ENCODE measurements at regions not wholly inside any gene's neighbourhood (a gene's known extent, or its start where the extent isn't known, plus 50 kb on each side); places are given as distances from the start of the nearest gene placed in this dataset.
"Not testable (repeated sequence)": the region's sequence is repeated elsewhere in the genome, so short reads cannot be mapped to it uniquely, and the experiment has no call there.

GRCh38 chr3:154842536-154842935 is 237.6 kb upstream of the MME start:
- Mint-ChIP-seq H3K9me3 (no peaks in the 10 kb centered on the region), H3K4me1 (no peaks in the 10 kb centered on the region), H3K27me3 (no peaks in the 10 kb centered on the region), H3K36me3 (no peaks in the 10 kb centered on the region), H3K4me3 (no peak overlapping the region), H3K27ac (no peak overlapping the region)

GRCh38 chr3:154835639-154836038 is 244.5 kb upstream of the MME start:
- H3K4me3 Mint-ChIP-seq = no peak overlapping the region
- H3K4me1 Mint-ChIP-seq = no peaks in the 10 kb centered on the region
- H3K9me3 Mint-ChIP-seq = no peaks in the 10 kb centered on the region
- H3K27me3 Mint-ChIP-seq = no peaks in the 10 kb centered on the region
- no peak overlapping the region for H3K27ac Mint-ChIP-seq
- no peaks in the 10 kb centered on the region for H3K36me3 Mint-ChIP-seq

GRCh38 chr3:154834831-154835230 is 245.3 kb upstream of the MME start:
- not testable (repeated sequence) for H3K27me3 Mint-ChIP-seq, H3K36me3 Mint-ChIP-seq, H3K9me3 Mint-ChIP-seq, H3K4me1 Mint-ChIP-seq, H3K4me3 Mint-ChIP-seq, H3K27ac Mint-ChIP-seq

- Mint-ChIP-seq H3K27ac (no peak overlapping the region), H3K4me3 (no peak overlapping the region), H3K9me3 (peaks cover 10% of the 10 kb centered on the region), H3K27me3 (no peaks in the 10 kb centered on the region), H3K36me3 (no peaks in the 10 kb centered on the region), H3K4me1 (no peaks in the 10 kb centered on the region)
Measured at GRCh38 chr3:154829929-154830328, 250.2 kb upstream of the MME start.

GRCh38 chr3:154819491-154819890 is 260.6 kb upstream of the MME start:
- Mint-ChIP-seq H3K9me3 (peaks cover 4% of the 10 kb centered on the region), H3K4me3 (no peak overlapping the region), H3K27ac (no peak overlapping the region), H3K4me1 (no peaks in the 10 kb centered on the region), H3K27me3 (no peaks in the 10 kb centered on the region), H3K36me3 (no peaks in the 10 kb centered on the region)

- Mint-ChIP-seq H3K4me3 (no peak overlapping the region), H3K36me3 (no peaks in the 10 kb centered on the region), H3K9me3 (no peaks in the 10 kb centered on the region), H3K27me3 (no peaks in the 10 kb centered on the region), H3K4me1 (no peaks in the 10 kb centered on the region), H3K27ac (no peak overlapping the region)
Measured at GRCh38 chr3:154818676-154819255, 261.4 kb upstream of the MME start.

GRCh38 chr3:154810017-154810416 is 270.1 kb upstream of the MME start:
- not testable (repeated sequence) for H3K36me3 Mint-ChIP-seq, H3K4me1 Mint-ChIP-seq, H3K27me3 Mint-ChIP-seq, H3K4me3 Mint-ChIP-seq, H3K27ac Mint-ChIP-seq
- peaks cover 22% of the 10 kb centered on the region for H3K9me3 Mint-ChIP-seq

- no peak overlapping the region for H3K4me3 Mint-ChIP-seq
- H3K27me3 Mint-ChIP-seq = no peaks in the 10 kb centered on the region
- no peaks in the 10 kb centered on the region for H3K36me3 Mint-ChIP-seq
- no peak overlapping the region for H3K27ac Mint-ChIP-seq
- H3K4me1 Mint-ChIP-seq = no peaks in the 10 kb centered on the region
- H3K9me3 Mint-ChIP-seq = peaks cover 15% of the 10 kb centered on the region
Measured at GRCh38 chr3:154801729-154802128, 278.4 kb upstream of the MME start.

GRCh38 chr3:154799800-154800199 is 280.3 kb upstream of the MME start:
- Mint-ChIP-seq H3K4me3 (no peak overlapping the region), H3K27me3 (no peaks in the 10 kb centered on the region), H3K4me1 (no peaks in the 10 kb centered on the region), H3K27ac (no peak overlapping the region), H3K36me3 (no peaks in the 10 kb centered on the region), H3K9me3 (no peaks in the 10 kb centered on the region)

- no peaks in the 10 kb centered on the region for H3K36me3 Mint-ChIP-seq
- H3K4me1 Mint-ChIP-seq = no peaks in the 10 kb centered on the region
- no peaks in the 10 kb centered on the region for H3K9me3 Mint-ChIP-seq
- H3K27me3 Mint-ChIP-seq = no peaks in the 10 kb centered on the region
- no peak overlapping the region for H3K27ac Mint-ChIP-seq
- no peak overlapping the region for H3K4me3 Mint-ChIP-seq
Measured at GRCh38 chr3:154795582-154795981, 284.5 kb upstream of the MME start.

GRCh38 chr3:154794814-154795445 is 285.2 kb upstream of the MME start:
- no peak overlapping the region for H3K4me3 Mint-ChIP-seq
- no peaks in the 10 kb centered on the region for H3K27me3 Mint-ChIP-seq
- H3K27ac Mint-ChIP-seq = no peak overlapping the region
- no peaks in the 10 kb centered on the region for H3K4me1 Mint-ChIP-seq
- no peaks in the 10 kb centered on the region for H3K9me3 Mint-ChIP-seq
- no peaks in the 10 kb centered on the region for H3K36me3 Mint-ChIP-seq

GRCh38 chr3:154794391-154794790 is 285.7 kb upstream of the MME start:
- no peaks in the 10 kb centered on the region for H3K36me3 Mint-ChIP-seq
- H3K4me1 Mint-ChIP-seq = no peaks in the 10 kb centered on the region
- peaks cover under 1% of the 10 kb centered on the region for H3K9me3 Mint-ChIP-seq
- no peak overlapping the region for H3K27ac Mint-ChIP-seq
- no peak overlapping the region for H3K4me3 Mint-ChIP-seq
- H3K27me3 Mint-ChIP-seq = no peaks in the 10 kb centered on the region

GRCh38 chr3:154792828-154793227 is 287.3 kb upstream of the MME start:
- Mint-ChIP-seq H3K4me3 (no peak overlapping the region), H3K4me1 (no peaks in the 10 kb centered on the region), H3K36me3 (no peaks in the 10 kb centered on the region), H3K27me3 (no peaks in the 10 kb centered on the region), H3K9me3 (peaks cover 3% of the 10 kb centered on the region), H3K27ac (no peak overlapping the region)

GRCh38 chr3:154791611-154792010 is 288.5 kb upstream of the MME start:
- Mint-ChIP-seq H3K9me3 (peaks cover 3% of the 10 kb centered on the region), H3K27ac (no peak overlapping the region)

GRCh38 chr3:154786724-154787123 is 293.4 kb upstream of the MME start:
- Mint-ChIP-seq H3K36me3 (no peaks in the 10 kb centered on the region), H3K27me3 (no peaks in the 10 kb centered on the region), H3K9me3 (peaks cover 3% of the 10 kb centered on the region), H3K27ac (no peak overlapping the region), H3K4me1 (no peaks in the 10 kb centered on the region), H3K4me3 (no peak overlapping the region)

More at GRCh38 chr3:154791611-154792010, 288.5 kb upstream of the MME start:
- Mint-ChIP-seq H3K4me3 (no peak overlapping the region), H3K27me3 (no peaks in the 10 kb centered on the region), H3K36me3 (no peaks in the 10 kb centered on the region), H3K4me1 (no peaks in the 10 kb centered on the region)

- no peaks in the 10 kb centered on the region for H3K27me3 Mint-ChIP-seq
- H3K36me3 Mint-ChIP-seq = no peaks in the 10 kb centered on the region
- no peaks in the 10 kb centered on the region for H3K4me1 Mint-ChIP-seq
- no peaks in the 10 kb centered on the region for H3K9me3 Mint-ChIP-seq
- H3K27ac Mint-ChIP-seq = no peak overlapping the region
- no peak overlapping the region for H3K4me3 Mint-ChIP-seq
Measured at GRCh38 chr3:154783521-154783931, 296.6 kb upstream of the MME start.

- Mint-ChIP-seq H3K27ac (no peak overlapping the region), H3K9me3 (no peaks in the 10 kb centered on the region), H3K36me3 (no peaks in the 10 kb centered on the region), H3K27me3 (no peaks in the 10 kb centered on the region), H3K4me1 (no peaks in the 10 kb centered on the region), H3K4me3 (no peak overlapping the region)
Measured at GRCh38 chr3:154783061-154783460, 297.1 kb upstream of the MME start.
